ENCODE measurements at regions not wholly inside any gene's neighbourhood (a gene's known extent, or its start where the extent isn't known, plus 50 kb on each side); places are given as distances from the start of the nearest gene placed in this dataset.
"Not testable (repeated sequence)": the region's sequence is repeated elsewhere in the genome, so short reads cannot be mapped to it uniquely, and the experiment has no call there.

GRCh38 chr5:152472083-152472482, 67.0 kb upstream of the NMUR2 start:
- H3K4me2 ChIP-seq (ENCODE audit: insufficient read depth, low read length): no peak overlapping the region
- TF ChIP-seq CTCF (IDR thresholded peaks at IDR 0.05; ENCODE audit: borderline replicate concordance, extremely low read depth, low read length, poor library complexity, severe bottlenecking) (no peak), EZH2 (IDR thresholded peaks at IDR 0.05; ENCODE audit: borderline replicate concordance, low read depth, low read length, severe bottlenecking) (no peak)
- no peak overlapping the region for H3K27ac ChIP-seq (ENCODE audit: low read length)
- no peak for ATAC-seq (ENCODE audit: insufficient read depth, low read depth)
- H2AFZ ChIP-seq (ENCODE audit: low read depth, low read length): no peak overlapping the region
- H3K79me2 ChIP-seq (ENCODE audit: insufficient read depth, low read length): no peaks in the 10 kb centered on the region
- no peak overlapping the region for H3K4me3 ChIP-seq (ENCODE audit: low read depth in 1 of 2, low read length in 2 of 2)
- no peaks in the 10 kb centered on the region for H4K20me1 ChIP-seq (ENCODE audit: insufficient read depth, low read length)
- peaks cover 13% of the 10 kb centered on the region for H3K27me3 ChIP-seq (ENCODE audit: insufficient read depth, low read length, poor library complexity)
- H3K9ac ChIP-seq (ENCODE audit: low read depth, low read length): no peak overlapping the region
- DNase-seq: no peak
- H3K36me3 ChIP-seq (ENCODE audit: insufficient read depth, low read length): no peaks in the 10 kb centered on the region
- H3K9me3 ChIP-seq (ENCODE audit: insufficient read depth, low read length, severe bottlenecking): no peaks in the 10 kb centered on the region
- H3K4me1 ChIP-seq (ENCODE audit: insufficient read depth, low read length): no peaks in the 10 kb centered on the region

GRCh38 chr5:152474961-152475360, 69.9 kb upstream of the NMUR2 start:
- Histone ChIP-seq H3K27ac (ENCODE audit: low read length) (no peak overlapping the region), H3K4me1 (ENCODE audit: insufficient read depth, low read length) (no peaks in the 10 kb centered on the region), H3K27me3 (ENCODE audit: insufficient read depth, low read length, poor library complexity) (peaks cover 10% of the 10 kb centered on the region), H2AFZ (ENCODE audit: low read depth, low read length) (no peak overlapping the region), H3K9me3 (ENCODE audit: insufficient read depth, low read length, severe bottlenecking) (no peaks in the 10 kb centered on the region), H4K20me1 (ENCODE audit: insufficient read depth, low read length) (no peaks in the 10 kb centered on the region), H3K9ac (ENCODE audit: low read depth, low read length) (no peak overlapping the region), H3K36me3 (ENCODE audit: insufficient read depth, low read length) (no peaks in the 10 kb centered on the region), H3K79me2 (ENCODE audit: insufficient read depth, low read length) (no peaks in the 10 kb centered on the region), H3K4me3 (ENCODE audit: low read depth in 1 of 2, low read length in 2 of 2) (no peak overlapping the region), H3K4me2 (ENCODE audit: insufficient read depth, low read length) (no peak overlapping the region)
- TF ChIP-seq EZH2 (IDR thresholded peaks at IDR 0.05; ENCODE audit: borderline replicate concordance, low read depth, low read length, severe bottlenecking) (no peak), CTCF (IDR thresholded peaks at IDR 0.05; ENCODE audit: borderline replicate concordance, extremely low read depth, low read length, poor library complexity, severe bottlenecking) (no peak)
- ATAC-seq (ENCODE audit: insufficient read depth, low read depth) (no peak), DNase-seq (no peak)

GRCh38 chr5:152477536-152477935, 72.5 kb upstream of the NMUR2 start:
- ATAC-seq (ENCODE audit: insufficient read depth, low read depth) (no peak), DNase-seq (no peak)
- Histone ChIP-seq H3K27me3 (ENCODE audit: insufficient read depth, low read length, poor library complexity) (peaks cover 3% of the 10 kb centered on the region), H3K4me1 (ENCODE audit: insufficient read depth, low read length) (no peaks in the 10 kb centered on the region), H3K27ac (ENCODE audit: low read length) (no peak overlapping the region), H3K79me2 (ENCODE audit: insufficient read depth, low read length) (no peaks in the 10 kb centered on the region), H3K4me3 (ENCODE audit: low read depth in 1 of 2, low read length in 2 of 2) (no peak overlapping the region), H3K9me3 (ENCODE audit: insufficient read depth, low read length, severe bottlenecking) (peaks cover 2% of the 10 kb centered on the region), H3K9ac (ENCODE audit: low read depth, low read length) (no peak overlapping the region), H4K20me1 (ENCODE audit: insufficient read depth, low read length) (no peaks in the 10 kb centered on the region), H3K4me2 (ENCODE audit: insufficient read depth, low read length) (no peak overlapping the region), H2AFZ (ENCODE audit: low read depth, low read length) (no peak overlapping the region), H3K36me3 (ENCODE audit: insufficient read depth, low read length) (no peaks in the 10 kb centered on the region)
- TF ChIP-seq CTCF (IDR thresholded peaks at IDR 0.05; ENCODE audit: borderline replicate concordance, extremely low read depth, low read length, poor library complexity, severe bottlenecking) (no peak), EZH2 (IDR thresholded peaks at IDR 0.05; ENCODE audit: borderline replicate concordance, low read depth, low read length, severe bottlenecking) (no peak)

GRCh38 chr5:152479866-152480265, 74.8 kb upstream of the NMUR2 start:
- H3K27me3 ChIP-seq (ENCODE audit: insufficient read depth, low read length, poor library complexity); H3K36me3 ChIP-seq (ENCODE audit: insufficient read depth, low read length); H3K9me3 ChIP-seq (ENCODE audit: insufficient read depth, low read length, severe bottlenecking); H4K20me1 ChIP-seq (ENCODE audit: insufficient read depth, low read length); H3K27ac ChIP-seq (ENCODE audit: low read length); H3K79me2 ChIP-seq (ENCODE audit: insufficient read depth, low read length); H3K4me2 ChIP-seq (ENCODE audit: insufficient read depth, low read length); H3K9ac ChIP-seq (ENCODE audit: low read depth, low read length); ATAC-seq (ENCODE audit: insufficient read depth, low read depth); H2AFZ ChIP-seq (ENCODE audit: low read depth, low read length); DNase-seq; H3K4me3 ChIP-seq (ENCODE audit: low read depth in 1 of 2, low read length in 2 of 2); H3K4me1 ChIP-seq (ENCODE audit: insufficient read depth, low read length): not testable (repeated sequence)

GRCh38 chr5:152480677-152481076, 75.6 kb upstream of the NMUR2 start:
- not testable (repeated sequence) for ATAC-seq (ENCODE audit: insufficient read depth, low read depth); H4K20me1 ChIP-seq (ENCODE audit: insufficient read depth, low read length); H3K27ac ChIP-seq (ENCODE audit: low read length); H3K9me3 ChIP-seq (ENCODE audit: insufficient read depth, low read length, severe bottlenecking); H3K4me3 ChIP-seq (ENCODE audit: low read depth in 1 of 2, low read length in 2 of 2); H3K4me2 ChIP-seq (ENCODE audit: insufficient read depth, low read length); H3K36me3 ChIP-seq (ENCODE audit: insufficient read depth, low read length); H3K27me3 ChIP-seq (ENCODE audit: insufficient read depth, low read length, poor library complexity); H3K4me1 ChIP-seq (ENCODE audit: insufficient read depth, low read length); H3K9ac ChIP-seq (ENCODE audit: low read depth, low read length); H3K79me2 ChIP-seq (ENCODE audit: insufficient read depth, low read length); DNase-seq; H2AFZ ChIP-seq (ENCODE audit: low read depth, low read length)

Data from DND-41 (cell line).